Trophoblast cell (in vitro differentiated cells and primary cell): ENCODE measurements at regions not wholly inside any gene's neighbourhood (a gene's known extent, or its start where the extent isn't known, plus 50 kb on each side); places are given as distances from the start of the nearest gene placed in this dataset.
A peak's percentile ranks its signal among the peaks of the same experiment; 100 is the strongest.

Source experiments
- DNase-seq, 2 donors: peaks; one replicate each; pipeline ENCODE4 v3.0.0-alpha.2; 2016
- H2AFZ ChIP-seq: 2 replicates; pipeline ENCODE4 v1.6.1; 2013; ENCODE audit warnings: low read length, moderate library complexity, mild to moderate bottlenecking; ENCODE audit not compliant: insufficient read depth, poor library complexity
- H2AK5ac ChIP-seq: 2 replicates; pipeline ENCODE4 v1.6.1; 2013; ENCODE audit warnings: mild to moderate bottlenecking, low read length
- H2BK120ac ChIP-seq: 2 replicates; pipeline ENCODE4 v1.6.1; 2013; ENCODE audit warnings: low read length, mild to moderate bottlenecking, moderate library complexity; ENCODE audit not compliant: insufficient read depth, poor library complexity
- H2BK12ac ChIP-seq: 2 replicates; pipeline ENCODE4 v1.6.1; 2013; ENCODE audit warnings: mild to moderate bottlenecking, low read length, moderate library complexity
- H2BK5ac ChIP-seq: 2 replicates; pipeline ENCODE4 v1.6.1; 2013; ENCODE audit warnings: low read length, low read depth, moderate library complexity, mild to moderate bottlenecking; ENCODE audit not compliant: poor library complexity
- H3K14ac ChIP-seq: 2 replicates; pipeline ENCODE4 v1.6.1; 2013; ENCODE audit warnings: mild to moderate bottlenecking, low read length
- H3K18ac ChIP-seq: 2 replicates; pipeline ENCODE4 v1.6.1; 2013; ENCODE audit warnings: mild to moderate bottlenecking, low read length
- H3K23ac ChIP-seq: 2 replicates; pipeline ENCODE4 v1.6.1; 2013; ENCODE audit warnings: low read length
- H3K27ac ChIP-seq: 2 replicates; pipeline ENCODE4 v1.5.1; 2013; ENCODE audit warnings: low read depth, mild to moderate bottlenecking, inconsistent platforms, low read length, moderate library complexity
- H3K27me3 ChIP-seq: 2 replicates; pipeline ENCODE4 v1.6.1; 2013; ENCODE audit warnings: inconsistent platforms, mild to moderate bottlenecking, low read length, moderate library complexity; ENCODE audit not compliant: insufficient read depth
- H3K36me3 ChIP-seq, 2 experiments: 1 replicate in 1 of 2; 2 replicates in 1 of 2; pipeline ENCODE4 v1.6.1; 2013; ENCODE audit warnings: low read length in 2 of 2, mild to moderate bottlenecking in 2 of 2, moderate library complexity in 1 of 2; ENCODE audit not compliant: insufficient read depth in 2 of 2, control insufficient read depth in 1 of 2
- H3K4ac ChIP-seq: 2 replicates; pipeline ENCODE4 v1.6.1; 2013; ENCODE audit warnings: low read depth, mild to moderate bottlenecking, low read length, moderate library complexity
- H3K4me1 ChIP-seq, 2 experiments: 1 replicate in 1 of 2; 2 replicates in 1 of 2; pipeline ENCODE4 v1.6.1; 2013; ENCODE audit warnings: low read length in 2 of 2, mild to moderate bottlenecking in 2 of 2, moderate library complexity in 1 of 2; ENCODE audit not compliant: insufficient read depth in 2 of 2, control insufficient read depth in 1 of 2
- H3K4me2 ChIP-seq: 2 replicates; pipeline ENCODE4 v1.6.1; 2013; ENCODE audit warnings: inconsistent platforms, mild to moderate bottlenecking, low read length, moderate library complexity
- H3K4me3 ChIP-seq: 2 replicates; pipeline ENCODE4 v1.5.1; 2013; ENCODE audit warnings: mild to moderate bottlenecking, low read depth, low read length, inconsistent platforms
- H3K79me1 ChIP-seq: one replicate; pipeline ENCODE4 v1.6.1; 2013; ENCODE audit warnings: low read length
- H3K79me2 ChIP-seq: 2 replicates; pipeline ENCODE4 v1.6.1; 2013; ENCODE audit warnings: low read length, mild to moderate bottlenecking; ENCODE audit not compliant: control insufficient read depth, insufficient read depth, poor library complexity
- H3K9ac ChIP-seq: 2 replicates; pipeline ENCODE4 v1.6.1; 2013; ENCODE audit warnings: mild to moderate bottlenecking, low read length
- H3K9me3 ChIP-seq: 2 replicates; pipeline ENCODE4 v1.6.1; 2013; ENCODE audit warnings: low read depth, mild to moderate bottlenecking, control low read depth, inconsistent platforms, low read length; ENCODE audit not compliant: insufficient read depth
- H4K12ac ChIP-seq: 2 replicates; pipeline ENCODE4 v1.6.1; 2013; ENCODE audit warnings: low read depth, mild to moderate bottlenecking, low read length, moderate library complexity
- H4K8ac ChIP-seq: 2 replicates; pipeline ENCODE4 v1.6.1; 2013; ENCODE audit warnings: low read depth, mild to moderate bottlenecking, low read length, moderate library complexity
- H4K91ac ChIP-seq: one replicate; pipeline ENCODE4 v1.6.1; 2013; ENCODE audit warnings: low read depth, mild to moderate bottlenecking, low read length, moderate library complexity
- WGBS: extraction: QIAGEN DNeasy Blood & Tissue Kit; methylation state at CpG from one replicate; pipeline ENCODE4 v1.1.7; 2013; ENCODE audit warnings: missing lambda C conversion rate; ENCODE audit not compliant: insufficient read length, insufficient coverage; ENCODE audit errors: extremely low coverage; 5-methylcytosine and 5-hydroxymethylcytosine counted together

DNA sequence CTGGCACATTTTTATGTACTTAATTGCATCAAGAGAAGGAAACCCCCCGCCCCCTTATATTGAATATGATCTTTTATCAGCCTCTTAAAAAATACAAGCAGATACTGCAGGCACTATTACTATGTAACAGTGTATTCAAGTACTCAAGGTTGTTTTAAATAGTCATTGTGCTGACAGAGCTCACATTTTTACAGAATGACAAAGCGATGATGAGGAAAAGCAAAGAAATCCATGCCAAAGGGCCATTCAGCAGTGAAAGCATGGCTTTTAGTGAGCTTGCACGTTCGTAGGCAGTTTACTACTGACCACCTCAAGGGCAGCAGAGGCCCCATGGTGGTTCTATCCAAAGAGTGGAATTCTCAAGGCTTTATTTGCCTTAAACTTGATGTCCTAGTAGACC, 146.8 kb downstream of the RPS12 start:
- no peak overlapping the region for H4K12ac ChIP-seq
- no peak overlapping the region for H3K14ac ChIP-seq
- WGBS, result no CpG with 5 or more reads among the region's 4 CpGs
- no peaks in the 10 kb centered on the region for H3K79me1 ChIP-seq
- H3K79me2 ChIP-seq, result no peaks in the 10 kb centered on the region
- H3K4ac ChIP-seq, result no peak overlapping the region
- H3K9me3 ChIP-seq, result no peaks in the 10 kb centered on the region
- no peak overlapping the region for H3K4me3 ChIP-seq
- no peak overlapping the region for H2BK12ac ChIP-seq
- H3K18ac ChIP-seq, result no peak overlapping the region
- H2BK5ac ChIP-seq, result no peak overlapping the region
- H3K27ac ChIP-seq, result no peak overlapping the region
- H2AFZ ChIP-seq, result no peak overlapping the region
- H3K9ac ChIP-seq, result no peak overlapping the region
- no peak overlapping the region for H4K91ac ChIP-seq
- no peak overlapping the region for H2BK120ac ChIP-seq
- H3K27me3 ChIP-seq, result no peaks in the 10 kb centered on the region
- H3K36me3 ChIP-seq, result no peaks in the 10 kb centered on the region
- peaks cover 0 to 3% of the 10 kb centered on the region in 2 experiments for H3K4me1 ChIP-seq
- no peak overlapping the region for H2AK5ac ChIP-seq
- peak; percentile 9 to 74 for DNase-seq
- no peak overlapping the region for H3K4me2 ChIP-seq
- H4K8ac ChIP-seq, result no peak overlapping the region
- no peak overlapping the region for H3K23ac ChIP-seq

DNA sequence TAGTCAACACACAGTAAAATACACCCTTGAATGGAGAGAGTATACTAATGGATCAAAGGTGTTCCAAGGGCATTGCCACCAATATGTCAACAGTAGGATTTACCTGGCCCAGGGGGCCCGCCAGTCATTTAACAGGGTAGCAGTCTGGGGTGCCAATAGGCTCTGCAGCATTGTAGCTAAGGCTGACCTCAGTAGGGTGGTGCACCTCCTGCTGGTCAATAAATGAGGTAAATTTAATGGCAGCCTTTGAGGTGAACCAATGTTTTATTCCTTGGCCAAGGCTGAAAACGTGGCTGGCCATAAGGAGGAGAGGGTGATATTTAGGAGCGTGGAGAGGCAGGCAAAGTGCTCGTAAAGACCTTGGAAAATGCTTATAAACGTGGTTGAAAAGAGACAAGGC, 147.2 kb downstream of the RPS12 start:
- no peaks in the 10 kb centered on the region for H3K79me2 ChIP-seq
- no peak overlapping the region for H2AK5ac ChIP-seq
- H3K14ac ChIP-seq, result no peak overlapping the region
- no peak overlapping the region for H3K27ac ChIP-seq
- no peak overlapping the region for H3K9ac ChIP-seq
- H2BK5ac ChIP-seq, result no peak overlapping the region
- no peak overlapping the region for H3K4me3 ChIP-seq
- H4K8ac ChIP-seq, result no peak overlapping the region
- H3K9me3 ChIP-seq, result no peaks in the 10 kb centered on the region
- H2BK12ac ChIP-seq, result no peak overlapping the region
- no peak overlapping the region for H2AFZ ChIP-seq
- no peak overlapping the region for H4K91ac ChIP-seq
- peaks cover 0 to 3% of the 10 kb centered on the region in 2 experiments for H3K4me1 ChIP-seq
- H3K36me3 ChIP-seq, result no peaks in the 10 kb centered on the region
- no peak overlapping the region for H3K18ac ChIP-seq
- no peak overlapping the region for H3K4me2 ChIP-seq
- DNase-seq, result peak in 1 of 2 donors; percentile 7
- no peak overlapping the region for H4K12ac ChIP-seq
- no peak overlapping the region for H3K23ac ChIP-seq
- no peak overlapping the region for H3K4ac ChIP-seq
- WGBS, result no CpG with 5 or more reads among the region's 5 CpGs
- H3K27me3 ChIP-seq, result no peaks in the 10 kb centered on the region
- no peak overlapping the region for H2BK120ac ChIP-seq
- no peaks in the 10 kb centered on the region for H3K79me1 ChIP-seq

DNA sequence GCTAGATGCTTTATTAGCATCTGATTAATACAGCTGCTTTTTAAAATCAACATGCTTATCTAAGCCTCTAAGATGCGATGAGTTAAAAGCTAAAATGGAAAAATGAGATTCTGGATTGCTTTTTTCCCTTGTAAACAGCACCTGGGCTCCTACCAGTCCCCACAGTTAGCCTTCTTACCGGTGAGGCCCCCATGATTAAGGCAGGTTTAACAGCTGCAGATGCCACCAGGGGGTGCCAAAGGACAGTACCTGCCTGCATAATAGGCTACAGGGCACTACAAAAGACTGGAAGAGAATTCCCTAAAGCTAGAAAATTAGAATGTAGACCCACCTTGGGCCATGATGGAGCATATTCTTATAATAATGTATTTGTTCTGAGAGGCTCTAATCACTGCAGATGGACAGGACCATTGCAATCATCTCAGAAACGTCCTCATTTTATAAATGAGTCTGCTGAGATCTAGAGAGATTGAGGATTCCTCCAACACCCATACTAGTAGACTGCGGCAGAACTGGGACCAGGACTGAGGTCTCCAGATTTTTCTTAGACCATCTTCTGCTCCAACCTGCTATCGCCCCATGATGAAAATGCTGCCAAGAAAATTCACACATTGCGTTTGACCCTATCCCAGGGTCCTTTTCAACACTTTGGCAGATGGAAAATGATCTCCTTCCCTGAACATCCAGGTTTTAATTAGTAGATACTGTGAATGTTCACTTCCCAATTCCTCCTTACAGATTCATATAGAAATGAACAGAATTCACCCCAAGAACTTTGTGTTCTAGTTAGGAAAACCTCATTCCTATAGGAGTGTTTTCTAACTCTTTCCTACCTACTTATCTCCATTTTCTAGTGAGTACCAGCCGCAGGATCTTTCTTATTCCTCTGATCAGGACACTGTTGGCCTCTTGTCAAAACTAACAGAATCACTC, 148.8 kb downstream of the RPS12 start:
- Histone ChIP-seq H3K9ac (no peak overlapping the region), H2AK5ac (no peak overlapping the region), H3K27ac (no peak overlapping the region), H2AFZ (no peak overlapping the region), H3K79me1 (no peaks in the 10 kb centered on the region), H3K9me3 (no peaks in the 10 kb centered on the region), H2BK5ac (no peak overlapping the region), H2BK120ac (no peak overlapping the region), H4K12ac (no peak overlapping the region), H3K4me3 (no peak overlapping the region), H3K14ac (no peak overlapping the region), H3K23ac (no peak overlapping the region), H4K8ac (no peak overlapping the region), H3K4ac (no peak overlapping the region), H3K36me3 (no peaks in the 10 kb centered on the region), H3K27me3 (no peaks in the 10 kb centered on the region), H3K79me2 (no peaks in the 10 kb centered on the region), H3K18ac (no peak overlapping the region), H3K4me2 (no peak overlapping the region), H3K4me1 (peaks cover 0 to 3% of the 10 kb centered on the region in 2 experiments), H4K91ac (no peak overlapping the region), H2BK12ac (no peak overlapping the region)
- no CpG with 5 or more reads among the region's 7 CpGs for WGBS
- peak; percentile 65 to 83 for DNase-seq

DNA sequence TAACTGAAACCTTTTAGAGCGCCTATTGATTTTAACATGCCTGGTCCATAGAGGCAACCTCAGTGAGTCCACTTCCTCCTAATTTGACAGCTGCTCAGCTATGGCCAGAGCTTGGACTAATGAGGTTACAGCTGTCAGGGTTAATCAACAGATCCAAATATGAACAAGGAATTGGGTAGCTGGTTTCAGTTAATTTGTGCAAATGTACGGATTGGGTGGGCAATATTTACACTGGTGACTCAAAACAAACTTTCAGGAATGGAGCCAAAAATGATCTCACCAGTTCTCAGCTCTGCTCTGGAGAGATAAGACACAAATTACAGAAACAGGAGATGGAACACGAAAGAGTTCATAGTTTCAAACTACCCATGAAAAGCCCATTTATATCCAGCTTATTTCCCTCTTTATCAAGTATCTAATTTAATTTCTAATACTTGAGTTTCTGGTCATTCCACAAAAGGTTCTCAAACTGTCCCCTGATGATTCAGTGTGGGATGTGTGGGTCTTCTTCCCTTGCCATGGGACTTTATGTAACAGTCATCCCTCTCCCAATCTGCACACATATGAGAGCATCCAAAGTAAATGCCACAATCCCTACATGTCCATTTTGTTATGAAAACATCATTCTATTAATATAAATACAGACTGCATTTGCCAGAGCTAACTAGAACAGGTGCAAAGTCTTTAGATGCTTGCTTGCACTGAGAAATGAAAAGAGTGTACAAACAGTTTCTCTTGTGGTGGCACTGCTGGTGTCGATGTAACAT, 149.9 kb downstream of the RPS12 start:
- no peak overlapping the region for H3K4me3 ChIP-seq
- no peak overlapping the region for H4K8ac ChIP-seq
- no peak overlapping the region for H3K23ac ChIP-seq
- H2AK5ac ChIP-seq, result no peak overlapping the region
- no peak overlapping the region for H3K18ac ChIP-seq
- no peak overlapping the region for H3K27ac ChIP-seq
- no peak overlapping the region for H2BK120ac ChIP-seq
- no peak overlapping the region for H3K4me2 ChIP-seq
- no peak overlapping the region for H4K12ac ChIP-seq
- no peak overlapping the region for H3K4ac ChIP-seq
- H3K9ac ChIP-seq, result no peak overlapping the region
- no peak overlapping the region for H4K91ac ChIP-seq
- H3K36me3 ChIP-seq, result no peaks in the 10 kb centered on the region
- H3K27me3 ChIP-seq, result no peaks in the 10 kb centered on the region
- no peak overlapping the region for H3K14ac ChIP-seq
- no peaks in the 10 kb centered on the region for H3K79me1 ChIP-seq
- no peak overlapping the region for H2BK5ac ChIP-seq
- H3K79me2 ChIP-seq, result no peaks in the 10 kb centered on the region
- no peak for DNase-seq
- H2BK12ac ChIP-seq, result no peak overlapping the region
- WGBS, result no CpG with 5 or more reads among the region's 4 CpGs
- H2AFZ ChIP-seq, result no peak overlapping the region
- peaks cover 0 to 3% of the 10 kb centered on the region in 2 experiments for H3K4me1 ChIP-seq
- no peaks in the 10 kb centered on the region for H3K9me3 ChIP-seq
